Psoas muscle (tissue), 7 donors: ENCODE measurements at regions not wholly inside any gene's neighbourhood (a gene's known extent, or its start where the extent isn't known, plus 50 kb on each side); places are given as distances from the start of the nearest gene placed in this dataset.

Experiments
- ATAC-seq, 4 donors: fragments of 200-7000 bp; cut with Tn5 transposase; one replicate each; pipeline ENCODE4 v1.9.1; 2020; ENCODE audit warnings: moderate library complexity in 3 of 4, mild to moderate bottlenecking in 2 of 4
- DNase-seq, 2 donors: peaks; one replicate each; pipeline ENCODE4 v3.0.0-alpha.2; 2020
- H3K27ac ChIP-seq: fragments of 200-600 bp; one replicate; pipeline ENCODE4 v1.8.0; 2022
- H3K27me3 ChIP-seq, 3 donors: fragments of 200-600 bp in 1 of 3; one replicate each; pipeline versions ENCODE4 v1.6.1 to v1.8.0; 2013 to 2022; ENCODE audit warnings: low read length in 2 of 3, mild to moderate bottlenecking in 2 of 3, moderate library complexity in 1 of 3; ENCODE audit not compliant: insufficient read depth in 3 of 3
- H3K36me3 ChIP-seq, 2 donors: fragments of 200-600 bp in 1 of 2; one replicate each; pipeline versions ENCODE4 v1.6.1 to v1.8.0; 2013 to 2022; ENCODE audit warnings: low read depth in 1 of 2, mild to moderate bottlenecking in 1 of 2, moderate library complexity in 1 of 2; ENCODE audit not compliant: insufficient read depth in 1 of 2
- H3K4me1 ChIP-seq: fragments of 200-600 bp; one replicate; pipeline ENCODE4 v1.8.0; 2022
- H3K4me3 ChIP-seq: fragments of 200-600 bp; one replicate; pipeline ENCODE4 v1.8.0; 2022; ENCODE audit warnings: mild to moderate bottlenecking
- H3K9me3 ChIP-seq: fragments of 200-600 bp; one replicate; pipeline ENCODE4 v1.8.0; 2022
- WGBS, 3 donors: extraction: QIAGEN DNeasy Blood & Tissue Kit; methylation state at CpG; one replicate each; pipeline versions ENCODE4 v1.1.6 to v1.1.7; 2013; 5-methylcytosine and 5-hydroxymethylcytosine counted together
- intact Hi-C, 2 donors: fragments of 100-400 bp; cut with DNase I; formaldehyde crosslinking; loops; one replicate each; pipeline versions ENCODE4 v1.11.0 to v1.14.2; 2022
- TF ChIP-seq, protein P1 (sequence below): fragments of 200-600 bp; IDR thresholded peaks from one replicate; pipeline ENCODE4 v1.8.0; 2022; ENCODE audit warnings: antibody characterized with exemption
- donor health status: healthy with polysubstance abuse.
- donor health status: DM: no; HTN: no; CAD: no; lungs with moderate emphysema.
- donor health status: Bipolar disorder and iron deficiency.
- donor health status: healthy.
- donor health status: DM: yes; HTN: yes; CAD: no.
- donor health status: DM: no; HTN: no; CAD: no.
- donor health status: DM: yes; HTN: yes; CAD: no.

- WGBS, 3 donors: 96 to 100% (median 100%) methylated on average over 2 of the region's 2 CpGs
- ATAC-seq: no peak
- Histone ChIP-seq H3K4me3 (no peak overlapping the region), H3K4me1 (no peaks in the 10 kb centered on the region), H3K9me3 (peaks cover 3% of the 10 kb centered on the region), H3K27me3 (no peaks in the 10 kb centered on the region), H3K27ac (no peak overlapping the region), H3K36me3 (no peaks in the 10 kb centered on the region)
- TF ChIP-seq, protein P1, sequence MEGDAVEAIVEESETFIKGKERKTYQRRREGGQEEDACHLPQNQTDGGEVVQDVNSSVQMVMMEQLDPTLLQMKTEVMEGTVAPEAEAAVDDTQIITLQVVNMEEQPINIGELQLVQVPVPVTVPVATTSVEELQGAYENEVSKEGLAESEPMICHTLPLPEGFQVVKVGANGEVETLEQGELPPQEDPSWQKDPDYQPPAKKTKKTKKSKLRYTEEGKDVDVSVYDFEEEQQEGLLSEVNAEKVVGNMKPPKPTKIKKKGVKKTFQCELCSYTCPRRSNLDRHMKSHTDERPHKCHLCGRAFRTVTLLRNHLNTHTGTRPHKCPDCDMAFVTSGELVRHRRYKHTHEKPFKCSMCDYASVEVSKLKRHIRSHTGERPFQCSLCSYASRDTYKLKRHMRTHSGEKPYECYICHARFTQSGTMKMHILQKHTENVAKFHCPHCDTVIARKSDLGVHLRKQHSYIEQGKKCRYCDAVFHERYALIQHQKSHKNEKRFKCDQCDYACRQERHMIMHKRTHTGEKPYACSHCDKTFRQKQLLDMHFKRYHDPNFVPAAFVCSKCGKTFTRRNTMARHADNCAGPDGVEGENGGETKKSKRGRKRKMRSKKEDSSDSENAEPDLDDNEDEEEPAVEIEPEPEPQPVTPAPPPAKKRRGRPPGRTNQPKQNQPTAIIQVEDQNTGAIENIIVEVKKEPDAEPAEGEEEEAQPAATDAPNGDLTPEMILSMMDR: no peak
- DNase-seq: no peak
- intact Hi-C loops: no loop called here
Observed at GRCh38 chr6:135603249-135603648, 105.7 kb upstream of the AHI1 start.

DNA sequence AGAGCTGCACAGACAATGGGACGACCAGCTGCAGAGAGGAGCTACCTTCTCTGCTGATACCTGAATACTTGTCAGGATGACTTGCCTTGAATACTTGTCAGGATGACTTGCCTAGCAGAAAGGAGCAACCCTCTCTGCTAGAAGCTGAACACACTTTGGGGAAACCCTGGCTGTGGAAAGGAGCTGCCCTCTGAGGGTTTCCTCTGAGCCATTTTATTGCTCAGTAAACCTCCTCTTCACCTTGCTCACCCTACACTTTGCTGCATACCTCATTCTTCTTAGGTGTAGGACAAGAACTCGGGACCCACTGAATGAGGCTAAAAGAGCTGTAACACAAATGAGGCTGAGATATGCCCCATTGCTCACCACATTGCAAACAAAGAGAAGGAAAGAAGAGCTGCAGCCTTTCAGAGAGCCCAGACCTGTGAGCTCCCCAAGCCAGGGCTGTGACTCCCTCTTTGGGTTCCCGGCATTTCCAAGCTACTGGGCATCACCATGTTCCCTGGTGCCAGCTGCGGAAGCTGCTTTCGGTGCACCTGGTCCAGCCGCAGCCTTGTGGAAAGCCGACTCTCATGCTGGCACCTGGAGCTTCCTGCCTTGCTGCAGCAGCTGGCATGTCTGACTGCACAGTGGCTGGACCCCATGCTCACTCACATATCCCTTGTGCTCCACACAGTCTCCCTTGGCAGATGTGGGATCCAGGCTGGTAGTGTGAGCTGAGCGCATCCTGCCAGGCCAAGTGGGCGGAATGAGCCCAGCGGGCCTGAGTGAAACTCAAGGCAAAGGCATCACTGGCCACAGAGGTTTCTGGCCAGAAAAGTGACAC is 106.7 kb upstream of the AHI1 start:
- H3K4me1 ChIP-seq: no peaks in the 10 kb centered on the region
- no peak for ATAC-seq
- 52 to 65% (median 53%) methylated on average over 10 of the region's 10 CpGs for WGBS, 3 donors

DNA sequence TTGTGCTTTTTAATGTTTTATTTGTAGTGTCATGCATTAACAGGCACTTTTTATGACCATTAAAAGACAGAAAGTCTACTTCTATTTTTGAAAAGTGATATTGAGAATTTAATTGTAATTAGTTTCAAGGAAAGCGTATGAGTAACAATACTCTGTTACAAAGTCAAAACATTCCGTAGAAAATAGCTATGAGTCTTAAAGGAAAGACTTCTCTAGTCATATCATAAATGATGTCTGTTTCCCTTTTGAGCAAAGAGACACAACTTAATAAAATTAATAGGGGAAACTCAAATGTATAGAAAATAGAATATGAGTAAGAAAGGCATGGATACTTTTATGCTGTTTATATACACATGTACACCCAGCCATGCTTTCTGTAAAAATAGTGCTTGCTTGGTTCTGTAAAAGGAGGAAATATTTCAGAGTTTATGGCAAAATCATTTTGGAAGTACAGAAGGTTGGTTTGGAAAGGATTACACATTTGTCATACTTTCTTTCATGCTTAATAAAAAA is 107.8 kb upstream of the AHI1 start:
- H3K4me1 ChIP-seq: no peaks in the 10 kb centered on the region
- no peaks in the 10 kb centered on the region for H3K27me3 ChIP-seq
- DNase-seq: no peak
- no peak for ATAC-seq
- WGBS, 3 donors: 37 to 62% (median 45%) methylated on average over 2 of the region's 2 CpGs
- H3K9me3 ChIP-seq: no peaks in the 10 kb centered on the region
- intact Hi-C loops: no loop called here
- no peak overlapping the region for H3K27ac ChIP-seq
- no peak overlapping the region for H3K4me3 ChIP-seq
- no peaks in the 10 kb centered on the region for H3K36me3 ChIP-seq
- TF ChIP-seq, protein P1: no peak

More for the DNA sequence above, 106.7 kb upstream of the AHI1 start:
- H3K27ac ChIP-seq: no peak overlapping the region
- no peaks in the 10 kb centered on the region for H3K36me3 ChIP-seq
- no peaks in the 10 kb centered on the region for H3K9me3 ChIP-seq
- TF ChIP-seq, protein P1: no peak
- DNase-seq: no peak
- no peaks in the 10 kb centered on the region for H3K27me3 ChIP-seq
- H3K4me3 ChIP-seq: no peak overlapping the region
- intact Hi-C loops: no loop called here

DNA sequence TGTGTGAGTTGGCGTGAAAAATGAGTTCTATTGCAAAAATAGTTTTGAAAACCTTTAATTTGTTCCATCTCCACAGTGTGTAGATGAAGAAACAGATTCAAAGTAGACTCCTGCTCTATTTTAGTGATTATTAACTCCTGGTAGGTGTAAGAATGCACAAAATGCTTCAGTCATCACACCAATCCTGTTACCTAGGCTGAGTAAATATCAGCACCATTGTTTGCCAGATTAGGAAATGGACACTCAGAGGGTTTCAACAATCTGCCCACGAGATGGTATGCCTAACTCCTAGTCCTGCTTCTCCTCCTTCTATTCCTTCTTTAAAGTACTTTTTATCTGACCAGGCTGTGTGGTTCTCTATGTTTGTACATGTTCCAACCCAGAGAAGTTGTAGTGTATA is 108.9 kb upstream of the AHI1 start:
- intact Hi-C loops: no loop called here

More for the DNA sequence above, 108.9 kb upstream of the AHI1 start:
- H3K27me3 ChIP-seq: no peaks in the 10 kb centered on the region
- no peak for ATAC-seq
- TF ChIP-seq, protein P1: no peak
- no peaks in the 10 kb centered on the region for H3K4me1 ChIP-seq
- H3K4me3 ChIP-seq: no peak overlapping the region
- no peaks in the 10 kb centered on the region for H3K9me3 ChIP-seq
- no peaks in the 10 kb centered on the region for H3K36me3 ChIP-seq
- WGBS, 3 donors: 33 to 62% (median 43%) methylated on average over 2 of the region's 2 CpGs
- no peak for DNase-seq
- H3K27ac ChIP-seq: no peak overlapping the region
